Epidermal melanocyte (primary cell): ENCODE measurements at regions not wholly inside any gene's neighbourhood (a gene's known extent, or its start where the extent isn't known, plus 50 kb on each side); places are given as distances from the start of the nearest gene placed in this dataset.
A peak's percentile ranks its signal among the peaks of the same experiment; 100 is the strongest.

Experiments used
- DNase-seq: peaks from one replicate; pipeline ENCODE4 v3.0.0; 2011; ENCODE audit warnings: low spot score; ENCODE audit not compliant: insufficient read length

DNA sequence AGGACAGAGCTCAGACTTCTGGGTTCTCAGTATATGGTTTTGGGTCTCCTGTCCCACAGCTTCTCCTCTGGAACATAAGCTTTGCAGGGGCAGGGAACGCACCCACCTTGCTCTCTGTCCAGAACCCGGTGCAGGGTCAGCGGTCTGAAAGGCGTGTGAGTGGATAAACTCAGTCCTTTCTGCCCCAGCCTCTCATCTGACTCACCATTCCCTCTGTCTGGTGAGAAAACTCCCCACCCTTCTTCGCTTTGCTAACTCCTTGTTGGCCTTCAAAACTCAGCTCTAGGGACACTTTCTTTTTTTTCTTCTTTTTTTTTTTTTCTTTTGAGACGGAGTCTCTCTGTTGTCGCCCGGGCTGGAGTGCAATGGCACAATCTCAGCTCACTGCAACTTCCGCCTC lies 68.9 kb upstream of the NUP50 start:
- DNase-seq, result no peak

GRCh38 chr22:45096256-45096907 lies 67.3 kb upstream of the NUP50 start:
- peak; percentile 91 for DNase-seq

DNA sequence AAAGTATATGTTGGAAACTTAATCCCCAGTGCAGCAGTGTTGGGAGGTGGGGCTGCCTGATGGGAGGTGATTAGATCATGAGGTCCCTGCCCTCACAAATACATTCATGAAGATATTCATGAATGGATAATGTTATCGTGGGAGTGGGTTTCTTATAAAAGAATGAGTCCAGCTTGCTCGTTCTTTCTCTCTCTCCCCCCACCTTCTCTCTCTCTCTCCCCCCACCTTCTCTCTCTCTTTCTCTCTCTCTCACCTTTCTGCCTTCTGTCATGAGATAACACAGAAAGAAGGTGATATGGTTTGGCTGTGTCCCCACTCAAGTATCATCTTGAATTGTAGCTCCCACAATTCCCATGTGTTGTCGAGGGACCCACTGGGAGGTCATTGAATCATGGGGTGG lies 66.7 kb upstream of the NUP50 start:
- DNase-seq, result no peak

GRCh38 chr22:45098056-45098455 lies 65.7 kb upstream of the NUP50 start:
- no peak for DNase-seq

DNA sequence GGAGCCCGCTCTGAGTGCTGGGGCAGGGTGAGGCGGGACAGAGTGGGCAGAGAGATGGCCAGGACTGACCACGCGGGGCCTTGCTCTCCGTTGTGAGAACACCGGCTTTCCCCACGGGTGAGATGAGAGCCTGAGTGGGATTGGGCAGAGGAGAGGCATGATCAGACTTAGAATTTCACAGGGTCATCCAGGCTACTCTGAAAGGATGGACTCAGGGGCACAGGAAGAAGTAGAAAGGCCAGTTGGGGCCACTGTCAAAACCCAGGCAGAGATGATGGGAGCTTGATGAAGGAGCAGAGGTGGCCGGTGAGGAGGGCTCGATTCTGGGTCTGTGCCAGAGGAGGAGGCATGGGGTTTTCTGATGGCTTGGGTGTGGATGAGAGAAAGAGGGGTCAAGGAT lies 63.8 kb upstream of the NUP50 start:
- DNase-seq, result no peak

GRCh38 chr22:45101515-45102227 lies 62.1 kb upstream of the NUP50 start:
- DNase-seq, result no peak

DNA sequence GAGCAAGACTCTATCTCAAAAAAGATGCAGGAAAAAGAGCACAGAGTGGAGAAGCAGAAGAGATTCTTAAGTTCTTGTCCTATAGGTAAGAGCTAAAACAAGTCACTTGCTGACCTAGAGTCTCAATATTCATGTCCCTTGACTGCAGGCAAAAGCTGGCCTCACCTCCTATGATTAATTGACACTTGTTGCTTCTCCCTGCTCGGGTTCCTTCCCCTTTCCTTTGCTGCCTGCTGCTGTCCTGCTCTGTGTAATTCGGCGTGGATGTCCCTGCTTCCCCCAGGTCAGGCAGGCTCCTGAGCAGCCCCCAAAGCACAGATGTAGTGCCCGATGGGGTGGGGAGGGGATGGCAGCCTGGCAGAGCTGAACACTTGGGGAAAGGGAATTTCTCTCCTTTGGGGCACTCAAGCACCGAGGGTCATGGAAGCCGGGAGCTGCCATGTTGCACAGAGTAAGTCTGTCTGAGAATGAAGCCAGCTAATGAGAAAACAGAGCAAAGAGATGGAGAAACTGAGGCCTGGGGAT lies 60.8 kb upstream of the NUP50 start:
- DNase-seq, result no peak

- no peak for DNase-seq
Observed at GRCh38 chr22:45103756-45104155, 60.0 kb upstream of the NUP50 start.

GRCh38 chr22:45104313-45104712 lies 59.4 kb upstream of the NUP50 start:
- DNase-seq, result no peak

- DNase-seq, result no peak
Observed at GRCh38 chr22:45105281-45105702, 58.4 kb upstream of the NUP50 start.

GRCh38 chr22:45107671-45108070 lies 56.1 kb upstream of the NUP50 start:
- no peak for DNase-seq

DNA sequence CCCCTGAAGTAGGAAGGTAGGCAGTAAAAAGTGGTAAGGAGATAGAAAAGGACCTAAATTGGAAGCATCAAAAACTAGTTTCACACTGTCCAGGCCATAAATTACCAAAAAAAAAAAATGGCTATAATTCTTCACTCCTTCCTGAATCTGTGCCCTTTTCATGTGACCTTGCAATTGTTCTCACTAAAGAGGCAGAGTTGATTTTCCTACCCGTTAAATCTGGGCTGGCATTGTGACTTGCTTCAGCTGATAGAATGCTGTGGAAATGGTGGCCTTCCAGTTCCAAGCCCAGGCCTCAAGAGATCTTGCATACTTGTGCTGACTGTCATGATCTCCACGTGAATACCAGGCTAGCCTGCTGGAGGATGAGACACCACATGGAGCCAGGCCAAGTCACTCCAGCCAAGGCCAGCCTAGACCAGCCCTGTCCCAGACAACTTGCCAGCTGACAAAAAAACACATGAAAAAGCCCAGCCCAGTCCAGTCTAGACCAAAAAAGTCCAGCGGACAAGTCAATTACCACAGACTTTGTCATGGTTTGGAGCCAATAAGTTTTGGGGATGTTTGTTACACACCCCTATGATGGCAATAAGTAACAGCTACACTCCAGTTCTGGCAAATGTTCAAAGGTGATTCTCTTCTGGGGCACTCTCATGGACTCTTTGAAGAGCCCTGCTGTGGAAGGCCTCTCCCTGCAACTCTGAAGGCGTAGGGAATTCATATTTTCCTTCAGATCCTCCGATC lies 51.4 kb upstream of the NUP50 start:
- DNase-seq, result no peak
